Esophagus muscularis mucosa (tissue), 4 donors: ENCODE measurements at regions not wholly inside any gene's neighbourhood (a gene's known extent, or its start where the extent isn't known, plus 50 kb on each side); places are given as distances from the start of the nearest gene placed in this dataset.

Experiments used
- DNase-seq: peaks from one replicate; pipeline ENCODE4 v3.0.0-alpha.2; 2017; ENCODE audit errors: extremely low spot score
- H3K27ac ChIP-seq, 4 donors: fragments of 200-600 bp; sonication (generic); replicated peaks in 1 of 4; 1 replicate in 3 of 4; 2 replicates in 1 of 4; pipeline ENCODE4 v1.5.1; 2016 to 2019; ENCODE audit warnings: mild to moderate bottlenecking in 1 of 4
- H3K27me3 ChIP-seq, 4 donors: fragments of 200-600 bp; sonication (generic); one replicate each; pipeline versions ENCODE4 v1.5.1 to v1.6.0; 2016 to 2019
- H3K36me3 ChIP-seq, 4 donors: fragments of 200-600 bp; sonication (generic); one replicate each; pipeline ENCODE4 v1.5.1; 2016 to 2019
- H3K4me1 ChIP-seq, 4 donors: fragments of 200-600 bp; sonication (generic); one replicate each; pipeline ENCODE4 v1.5.1; 2016 to 2019
- H3K4me3 ChIP-seq, 4 donors: fragments of 200-600 bp; sonication (generic); 1 replicate in 2 of 4; 2 replicates in 2 of 4; pipeline ENCODE4 v1.5.1; 2016 to 2019; ENCODE audit warnings: mild to moderate bottlenecking in 4 of 4, moderate library complexity in 1 of 4
- H3K9me3 ChIP-seq, 4 donors: fragments of 200-600 bp; sonication (generic); 1 replicate in 3 of 4; 2 replicates in 1 of 4; pipeline ENCODE4 v1.5.1; 2016 to 2019
- EP300 ChIP-seq: sonication (generic); formaldehyde crosslinking; IDR thresholded peaks from one replicate; pipeline ENCODE4 v1.6.1; 2017; ENCODE audit warnings: antibody characterized with exemption
- POLR2A ChIP-seq: fragments of 450-650 bp; IDR thresholded peaks from one replicate; pipeline ENCODE4 v1.6.1; 2017; ENCODE audit warnings: antibody characterized with exemption, moderate library complexity, mild to moderate bottlenecking, low read depth
- POLR2AphosphoS5 ChIP-seq, 2 donors: sonication (generic); formaldehyde crosslinking; IDR thresholded peaks; one replicate each; pipeline ENCODE4 v1.6.1; 2017; ENCODE audit warnings: antibody characterized with exemption in 2 of 2
- WGBS: methylation state at CpG from one replicate; pipeline ENCODE4 v1.1.5; 2018; 5-methylcytosine and 5-hydroxymethylcytosine counted together
- intact Hi-C: fragments of 100-400 bp; cut with DNase I; formaldehyde crosslinking; loops from one replicate; pipeline ENCODE4 v1.15.1; 2023
- TF ChIP-seq, protein P1 (sequence below), 3 experiments: fragments of 200-600 bp in 2 of 3; fragments of 450-650 bp in 1 of 3; sonication (generic) in 2 of 3; IDR thresholded peaks; one replicate each; pipeline ENCODE4 v1.5.1; 2017 to 2019; ENCODE audit warnings: antibody characterized with exemption in 3 of 3, mild to moderate bottlenecking in 2 of 3, moderate library complexity in 1 of 3

- intact Hi-C loops: no loop called here
- Histone ChIP-seq H3K4me3 (no peak overlapping the region), H3K4me1 (no peaks in the 10 kb centered on the region), H3K27me3 (no peaks in the 10 kb centered on the region), H3K36me3 (no peaks in the 10 kb centered on the region), H3K9me3 (no peaks in the 10 kb centered on the region), H3K27ac (no peak overlapping the region)
- no peak for DNase-seq
- no peak for TF ChIP-seq EP300
- no peak for TF ChIP-seq POLR2A
- no peak for TF ChIP-seq POLR2AphosphoS5 (IDR thresholded peaks at IDR 0.05)
- TF ChIP-seq, protein P1, sequence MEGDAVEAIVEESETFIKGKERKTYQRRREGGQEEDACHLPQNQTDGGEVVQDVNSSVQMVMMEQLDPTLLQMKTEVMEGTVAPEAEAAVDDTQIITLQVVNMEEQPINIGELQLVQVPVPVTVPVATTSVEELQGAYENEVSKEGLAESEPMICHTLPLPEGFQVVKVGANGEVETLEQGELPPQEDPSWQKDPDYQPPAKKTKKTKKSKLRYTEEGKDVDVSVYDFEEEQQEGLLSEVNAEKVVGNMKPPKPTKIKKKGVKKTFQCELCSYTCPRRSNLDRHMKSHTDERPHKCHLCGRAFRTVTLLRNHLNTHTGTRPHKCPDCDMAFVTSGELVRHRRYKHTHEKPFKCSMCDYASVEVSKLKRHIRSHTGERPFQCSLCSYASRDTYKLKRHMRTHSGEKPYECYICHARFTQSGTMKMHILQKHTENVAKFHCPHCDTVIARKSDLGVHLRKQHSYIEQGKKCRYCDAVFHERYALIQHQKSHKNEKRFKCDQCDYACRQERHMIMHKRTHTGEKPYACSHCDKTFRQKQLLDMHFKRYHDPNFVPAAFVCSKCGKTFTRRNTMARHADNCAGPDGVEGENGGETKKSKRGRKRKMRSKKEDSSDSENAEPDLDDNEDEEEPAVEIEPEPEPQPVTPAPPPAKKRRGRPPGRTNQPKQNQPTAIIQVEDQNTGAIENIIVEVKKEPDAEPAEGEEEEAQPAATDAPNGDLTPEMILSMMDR (IDR thresholded peaks at IDR 0.05): no peak
Measured at GRCh38 chrX:87890437-87890836, 372.8 kb downstream of the KLHL4 start.

- no peak overlapping the region for H3K27ac ChIP-seq
- H3K4me3 ChIP-seq: no peak overlapping the region
- TF ChIP-seq, protein P1 (IDR thresholded peaks at IDR 0.05): no peak
- TF ChIP-seq EP300 (no peak), POLR2A (no peak), POLR2AphosphoS5 (IDR thresholded peaks at IDR 0.05) (no peak)
- intact Hi-C loops: no loop called here
- H3K36me3 ChIP-seq: no peaks in the 10 kb centered on the region
- H3K27me3 ChIP-seq: no peaks in the 10 kb centered on the region
- WGBS: 66% methylated on average over 2 of the region's 2 CpGs
- DNase-seq: no peak
- no peaks in the 10 kb centered on the region for H3K4me1 ChIP-seq
- H3K9me3 ChIP-seq: no peaks in the 10 kb centered on the region
Measured at GRCh38 chrX:87895421-87895820, 377.8 kb downstream of the KLHL4 start.

GRCh38 chrX:87896057-87896456 is 378.5 kb downstream of the KLHL4 start:
- 41% methylated on average over 1 of the region's 1 CpG for WGBS
- Histone ChIP-seq H3K27ac (no peak overlapping the region), H3K36me3 (no peaks in the 10 kb centered on the region), H3K4me3 (no peak overlapping the region), H3K4me1 (no peaks in the 10 kb centered on the region), H3K27me3 (no peaks in the 10 kb centered on the region), H3K9me3 (no peaks in the 10 kb centered on the region)
- TF ChIP-seq POLR2AphosphoS5 (IDR thresholded peaks at IDR 0.05): no peak
- intact Hi-C loops: no loop called here
- DNase-seq: no peak

GRCh38 chrX:87900320-87900908 is 382.8 kb downstream of the KLHL4 start:
- 60% methylated on average over 8 of the region's 8 CpGs for WGBS
- no peak overlapping the region for H3K27ac ChIP-seq
- TF ChIP-seq, protein P1 (IDR thresholded peaks at IDR 0.05): no peak
- TF ChIP-seq EP300 (no peak), POLR2A (no peak), POLR2AphosphoS5 (IDR thresholded peaks at IDR 0.05) (no peak)
- H3K36me3 ChIP-seq: no peaks in the 10 kb centered on the region
- no peaks in the 10 kb centered on the region for H3K4me1 ChIP-seq
- no peaks in the 10 kb centered on the region for H3K27me3 ChIP-seq
- intact Hi-C loops: no loop called here
- H3K9me3 ChIP-seq: no peaks in the 10 kb centered on the region
- H3K4me3 ChIP-seq: peak overlapping the region in 1 of 4 donors; percentile 26
- DNase-seq: no peak

DNA sequence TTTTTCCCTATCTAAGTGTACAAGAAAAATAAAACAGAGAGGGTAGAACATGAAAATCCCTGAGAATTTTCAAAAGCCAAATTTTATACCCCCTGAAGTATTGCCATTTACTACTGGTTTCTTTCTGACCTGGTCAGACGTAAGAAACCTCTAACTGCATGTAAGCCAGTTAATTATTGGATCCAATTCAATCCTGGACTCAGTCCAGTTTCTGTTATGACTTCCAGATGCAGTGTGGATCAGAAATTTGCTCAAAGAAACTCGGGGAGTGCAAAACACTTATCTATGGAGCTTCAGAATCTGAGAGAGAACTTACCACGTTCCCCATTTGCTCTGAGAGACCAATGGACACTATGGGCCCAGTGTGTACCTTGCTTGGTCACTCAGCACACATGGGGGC is 383.5 kb downstream of the KLHL4 start:
- intact Hi-C loops: no loop called here
- TF ChIP-seq EP300 (no peak), POLR2A (no peak), POLR2AphosphoS5 (IDR thresholded peaks at IDR 0.05) (no peak)
- TF ChIP-seq, protein P1 (IDR thresholded peaks at IDR 0.05): no peak
- H3K27ac ChIP-seq: no peak overlapping the region
- 35% methylated on average over 3 of the region's 3 CpGs for WGBS
- H3K4me1 ChIP-seq: no peaks in the 10 kb centered on the region
- no peak overlapping the region for H3K4me3 ChIP-seq
- H3K9me3 ChIP-seq: no peaks in the 10 kb centered on the region
- no peaks in the 10 kb centered on the region for H3K27me3 ChIP-seq
- H3K36me3 ChIP-seq: no peaks in the 10 kb centered on the region
- DNase-seq: no peak
